Stimulated activated naive CD8-positive, alpha-beta T cell treated with anti-CD3 and anti-CD28 coated beads, Interleukin-15, amount 100 ng/mL, for 72 hours (primary cell): ENCODE measurements at regions not wholly inside any gene's neighbourhood (a gene's known extent, or its start where the extent isn't known, plus 50 kb on each side); places are given as distances from the start of the nearest gene placed in this dataset.
"Not testable (repeated sequence)": the region's sequence is repeated elsewhere in the genome, so short reads cannot be mapped to it uniquely, and the experiment has no call there.

Experiments used
- ATAC-seq: fragments of 150-1000 bp; cut with Tn5 transposase; 2 replicates; pipeline ENCODE4 v1.10.0; 2021; ENCODE audit warnings: mild to moderate bottlenecking, moderate library complexity
- DNase-seq, 2 donors: peaks; one replicate each; pipeline ENCODE4 v3.0.0; 2021 to 2022
- H3K27ac Mint-ChIP-seq, 2 donors: one replicate each; pipeline ENCODE4 v1.8.0; 2022; ENCODE audit warnings: mild to moderate bottlenecking in 2 of 2, mixed read lengths in 2 of 2, moderate library complexity in 2 of 2
- H3K27me3 Mint-ChIP-seq: one replicate; pipeline ENCODE4 v1.8.0; 2022; ENCODE audit warnings: mixed read lengths
- H3K4me1 Mint-ChIP-seq: one replicate; pipeline ENCODE4 v1.8.0; 2022; ENCODE audit warnings: mild to moderate bottlenecking, mixed read lengths
- H3K4me3 Mint-ChIP-seq, 2 donors: one replicate each; pipeline ENCODE4 v1.8.0; 2022; ENCODE audit warnings: mild to moderate bottlenecking in 2 of 2, mixed read lengths in 2 of 2, moderate library complexity in 1 of 2
- H3K9me3 Mint-ChIP-seq, 2 donors: one replicate each; pipeline ENCODE4 v1.8.0; 2022; ENCODE audit warnings: mixed read lengths in 2 of 2

DNA sequence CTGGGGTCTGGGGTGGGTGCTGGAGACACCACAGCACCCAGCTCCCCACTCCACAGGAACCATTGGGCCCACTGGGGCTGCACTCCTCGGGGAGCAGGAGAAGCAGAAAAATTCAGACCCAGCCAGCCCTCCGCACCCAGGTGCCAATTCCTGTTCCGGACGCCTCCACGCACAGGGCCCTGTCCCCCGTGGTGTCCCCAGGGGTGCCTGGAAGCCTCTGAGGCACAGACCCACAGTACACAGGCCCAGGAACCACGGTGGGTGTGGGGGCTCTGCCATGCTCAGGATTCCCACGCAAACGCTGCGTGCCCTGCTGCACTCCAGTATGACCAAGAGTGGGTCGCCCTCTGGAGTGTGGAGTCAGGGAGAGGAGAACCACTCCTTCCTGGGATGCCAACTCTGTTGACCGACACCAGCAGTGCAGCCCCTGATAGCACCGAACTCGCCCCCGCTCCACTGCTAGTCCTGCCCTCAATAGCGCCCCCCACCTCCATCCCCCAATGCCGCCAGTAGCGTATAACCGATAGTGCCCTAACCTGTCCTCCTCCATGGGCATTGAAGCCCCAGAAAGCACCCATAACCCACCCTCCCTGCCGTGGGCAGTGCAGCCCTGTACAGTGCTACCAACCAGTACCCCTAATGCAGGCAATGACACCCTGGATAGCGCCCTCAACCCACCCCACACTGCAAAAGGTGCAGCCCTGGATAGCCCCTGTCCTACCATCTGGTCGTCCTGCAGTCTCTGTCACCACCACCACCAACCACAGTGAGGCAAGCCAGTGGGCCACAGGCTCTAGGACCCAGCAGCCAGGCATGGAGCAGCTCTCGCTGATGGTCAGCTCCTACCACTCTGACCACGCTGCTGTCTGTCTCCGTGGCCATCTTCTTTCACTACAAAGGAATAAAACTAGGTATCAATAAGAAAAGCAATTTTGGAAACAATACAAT, 2877.2 kb downstream of the RPIA start:
- not testable (repeated sequence) for DNase-seq, H3K27ac Mint-ChIP-seq, H3K4me3 Mint-ChIP-seq, ATAC-seq, H3K27me3 Mint-ChIP-seq, H3K4me1 Mint-ChIP-seq, H3K9me3 Mint-ChIP-seq

GRCh38 chr2:91571239-91571923, 2879.9 kb downstream of the RPIA start:
- DNase-seq, H3K4me3 Mint-ChIP-seq, H3K4me1 Mint-ChIP-seq, H3K9me3 Mint-ChIP-seq, H3K27me3 Mint-ChIP-seq, H3K27ac Mint-ChIP-seq, ATAC-seq: not testable (repeated sequence)

- H3K9me3 Mint-ChIP-seq, H3K4me1 Mint-ChIP-seq, DNase-seq, H3K27me3 Mint-ChIP-seq, H3K4me3 Mint-ChIP-seq, ATAC-seq, H3K27ac Mint-ChIP-seq: not testable (repeated sequence)
These were observed 2881.5 kb downstream of the RPIA start for GRCh38 chr2:91573018-91573417.

- not testable (repeated sequence) for ATAC-seq, H3K9me3 Mint-ChIP-seq, H3K4me3 Mint-ChIP-seq, H3K27ac Mint-ChIP-seq, H3K27me3 Mint-ChIP-seq, DNase-seq, H3K4me1 Mint-ChIP-seq
These were observed 2882.3 kb downstream of the RPIA start for GRCh38 chr2:91573755-91574154.

DNA sequence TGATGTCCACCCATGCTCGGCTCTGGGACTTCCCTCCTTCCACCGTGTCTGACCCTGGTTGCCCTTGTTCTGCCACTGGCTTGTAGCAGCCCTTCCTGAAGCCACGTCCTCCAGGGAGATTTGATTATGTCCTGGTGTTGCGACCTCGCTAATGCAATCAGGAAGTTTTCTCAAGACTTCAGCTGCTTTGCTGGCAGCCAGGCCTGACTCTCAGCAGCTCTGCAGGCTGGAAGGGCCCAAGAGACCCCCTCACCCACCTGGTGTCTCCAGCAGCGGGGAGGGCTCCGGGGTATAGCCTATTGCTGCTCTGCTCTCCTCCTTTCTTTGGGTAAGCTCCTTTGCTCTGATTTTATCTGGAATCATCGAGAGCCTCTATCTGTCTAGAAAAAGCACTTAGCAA, 2882.8 kb downstream of the RPIA start:
- not testable (repeated sequence) for DNase-seq, H3K9me3 Mint-ChIP-seq, H3K4me3 Mint-ChIP-seq, H3K27ac Mint-ChIP-seq, H3K4me1 Mint-ChIP-seq, H3K27me3 Mint-ChIP-seq, ATAC-seq

GRCh38 chr2:91575701-91576100, 2884.2 kb downstream of the RPIA start:
- DNase-seq, ATAC-seq, H3K27ac Mint-ChIP-seq, H3K4me1 Mint-ChIP-seq, H3K4me3 Mint-ChIP-seq, H3K27me3 Mint-ChIP-seq, H3K9me3 Mint-ChIP-seq: not testable (repeated sequence)

DNA sequence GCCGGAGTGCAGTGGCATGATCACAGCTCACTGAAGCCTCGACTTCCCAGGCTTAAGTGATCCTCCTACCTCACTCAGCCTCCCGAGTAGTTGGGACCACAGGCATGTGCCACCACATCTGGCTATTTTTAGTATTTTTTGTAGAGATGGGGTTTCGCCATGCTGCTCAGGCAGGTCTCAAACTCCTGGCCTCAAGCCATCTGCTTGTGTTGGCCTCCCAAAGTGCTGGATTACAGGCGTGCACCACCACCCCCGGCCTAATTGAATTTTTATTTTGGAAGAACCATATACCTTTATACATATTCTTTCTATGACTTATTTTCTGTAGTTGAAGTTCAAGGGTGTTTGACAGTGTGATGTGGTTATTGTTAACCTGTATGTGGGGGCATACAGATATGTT, 2885.9 kb downstream of the RPIA start:
- H3K9me3 Mint-ChIP-seq, H3K27me3 Mint-ChIP-seq, H3K4me3 Mint-ChIP-seq, H3K27ac Mint-ChIP-seq, DNase-seq, H3K4me1 Mint-ChIP-seq, ATAC-seq: not testable (repeated sequence)

- H3K4me1 Mint-ChIP-seq, ATAC-seq, H3K4me3 Mint-ChIP-seq, H3K27me3 Mint-ChIP-seq, DNase-seq, H3K9me3 Mint-ChIP-seq, H3K27ac Mint-ChIP-seq: not testable (repeated sequence)
These were observed 2887.2 kb downstream of the RPIA start for GRCh38 chr2:91578678-91579077.

DNA sequence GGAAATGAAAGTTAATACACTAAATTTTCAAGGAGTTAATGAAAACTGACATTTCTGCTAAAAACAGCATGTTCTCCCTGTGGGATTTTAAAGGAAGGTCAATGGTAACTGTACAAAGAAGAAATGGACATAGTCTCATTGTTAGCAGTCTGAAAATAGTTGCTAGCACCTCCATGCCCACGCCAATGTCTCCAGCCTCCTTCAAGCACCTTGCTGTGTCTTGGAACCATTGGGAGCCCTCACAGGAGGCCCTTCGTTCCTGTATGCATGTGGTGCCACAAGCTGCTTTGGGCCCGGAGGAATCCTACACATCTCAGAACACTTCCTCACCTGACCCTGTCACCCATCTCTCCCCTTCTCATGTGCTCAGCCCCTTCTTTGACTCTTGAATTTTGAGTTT, 2888.1 kb downstream of the RPIA start:
- not testable (repeated sequence) for H3K27me3 Mint-ChIP-seq, ATAC-seq, H3K4me3 Mint-ChIP-seq, H3K4me1 Mint-ChIP-seq, DNase-seq, H3K9me3 Mint-ChIP-seq, H3K27ac Mint-ChIP-seq

GRCh38 chr2:91580043-91580442, 2888.6 kb downstream of the RPIA start:
- not testable (repeated sequence) for H3K4me3 Mint-ChIP-seq, H3K4me1 Mint-ChIP-seq, H3K27ac Mint-ChIP-seq, DNase-seq, ATAC-seq, H3K9me3 Mint-ChIP-seq, H3K27me3 Mint-ChIP-seq

DNA sequence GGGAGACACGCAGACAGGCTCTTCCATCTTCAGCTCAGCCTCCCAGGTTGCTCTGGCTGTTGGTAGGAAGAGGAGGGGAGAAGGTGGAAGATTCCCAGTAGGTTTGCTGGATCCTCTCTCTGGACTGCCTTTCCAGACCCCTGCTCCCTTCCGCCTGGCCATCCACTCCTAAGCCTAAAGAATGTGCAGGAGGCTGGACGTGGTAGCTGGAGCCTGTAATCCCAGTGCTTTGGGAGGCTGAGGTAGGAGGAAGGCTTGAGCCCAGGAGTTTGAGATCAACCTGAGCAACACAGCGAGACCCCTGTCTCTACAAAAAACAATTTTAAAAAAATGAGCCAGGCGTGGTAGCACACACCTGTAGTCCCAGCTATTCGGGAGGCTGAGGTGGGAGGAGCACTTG, 2895.6 kb downstream of the RPIA start:
- peaks cover 27% of the 10 kb centered on the region for H3K27me3 Mint-ChIP-seq
- not testable (repeated sequence) for DNase-seq, H3K4me3 Mint-ChIP-seq, H3K27ac Mint-ChIP-seq, ATAC-seq
- peaks cover 12% of the 10 kb centered on the region for H3K4me1 Mint-ChIP-seq
- peaks cover 12 to 24% of the 10 kb centered on the region in 2 donors for H3K9me3 Mint-ChIP-seq

GRCh38 chr2:91587908-91588535, 2896.5 kb downstream of the RPIA start:
- not testable (repeated sequence) for ATAC-seq, DNase-seq, H3K4me3 Mint-ChIP-seq, H3K27ac Mint-ChIP-seq
- Mint-ChIP-seq H3K9me3 (peaks cover 12 to 22% of the 10 kb centered on the region in 2 donors), H3K4me1 (peaks cover 12% of the 10 kb centered on the region), H3K27me3 (peaks cover 33% of the 10 kb centered on the region)

- H3K4me3 Mint-ChIP-seq, H3K27ac Mint-ChIP-seq, DNase-seq, ATAC-seq: not testable (repeated sequence)
- peaks cover 12% of the 10 kb centered on the region for H3K4me1 Mint-ChIP-seq
- H3K27me3 Mint-ChIP-seq = peaks cover 33% of the 10 kb centered on the region
- H3K9me3 Mint-ChIP-seq = peaks cover 12 to 16% of the 10 kb centered on the region in 2 donors
These were observed 2897.3 kb downstream of the RPIA start for GRCh38 chr2:91588782-91589223.

DNA sequence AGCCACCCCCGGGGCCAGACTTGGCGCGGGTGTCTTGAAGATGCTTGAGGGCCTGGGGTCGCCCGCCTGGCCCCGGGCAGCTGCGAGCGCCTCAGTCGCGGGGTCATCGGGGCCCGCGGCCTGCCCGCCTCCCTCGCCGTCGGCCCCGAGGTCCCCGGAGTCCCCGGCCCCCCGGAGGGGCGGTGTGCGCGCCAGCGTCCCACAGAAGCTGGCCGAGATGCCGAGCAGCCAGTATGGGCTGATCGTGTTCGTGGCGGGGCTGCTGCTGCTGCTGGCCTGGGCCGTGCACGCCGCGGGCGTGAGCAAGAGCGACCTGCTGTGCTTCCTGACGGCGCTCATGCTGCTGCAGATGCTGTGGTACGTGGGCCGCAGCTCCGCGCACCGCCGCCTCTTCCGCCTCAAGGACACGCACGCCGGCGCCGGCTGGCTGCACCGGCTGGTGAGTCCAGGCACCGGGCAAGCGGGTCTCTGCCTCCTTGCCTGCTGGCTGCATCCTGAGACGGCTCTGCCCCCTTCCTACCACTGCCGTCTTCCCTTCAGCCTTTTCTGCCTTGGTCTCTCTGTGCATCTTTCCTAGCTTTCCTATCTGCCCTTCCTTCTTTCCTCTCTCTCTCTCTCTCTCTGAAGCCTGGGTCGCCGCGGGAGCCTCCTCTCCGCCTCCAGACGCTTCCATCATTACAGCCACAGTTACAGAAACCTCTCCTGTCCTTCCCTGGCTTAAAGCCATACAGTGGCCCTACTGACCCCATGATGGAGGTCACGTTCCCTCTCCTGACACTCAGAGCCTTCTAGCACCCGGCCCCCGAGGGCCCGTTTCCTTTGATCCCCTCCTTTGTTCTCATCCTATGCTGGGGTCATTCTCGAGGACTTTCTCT, 2898.2 kb downstream of the RPIA start:
- peaks cover 33% of the 10 kb centered on the region for H3K27me3 Mint-ChIP-seq
- H3K4me3 Mint-ChIP-seq = not testable (repeated sequence)

DNA sequence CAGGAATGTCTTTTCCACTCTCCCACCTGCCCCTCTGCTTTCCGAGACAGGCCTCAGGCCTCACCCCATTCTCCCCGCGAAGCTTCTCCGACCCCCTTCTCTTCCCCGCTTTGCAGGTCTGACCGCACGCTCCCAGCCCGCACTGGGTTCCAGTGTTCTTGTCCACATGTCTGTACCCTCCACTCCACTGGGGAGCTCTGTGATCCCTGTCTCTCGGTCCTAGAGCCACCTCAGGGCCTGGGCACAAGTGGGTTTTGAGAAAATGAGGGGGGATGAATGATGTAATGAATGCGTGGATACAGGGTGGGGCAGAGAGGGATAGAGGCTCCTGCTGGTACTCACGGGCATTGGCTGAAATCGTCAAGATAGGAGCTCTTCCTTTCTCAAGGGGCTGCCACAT, 2898.9 kb downstream of the RPIA start:
- peaks cover 7 to 16% of the 10 kb centered on the region in 2 donors for H3K9me3 Mint-ChIP-seq

More for the DNA sequence above, 2898.2 kb downstream of the RPIA start:
- DNase-seq, ATAC-seq: not testable (repeated sequence)
- Mint-ChIP-seq H3K4me1 (peaks cover 12% of the 10 kb centered on the region), H3K27ac (peak overlapping the region in 1 of 2 donors; percentile 16), H3K9me3 (peaks cover 7 to 16% of the 10 kb centered on the region in 2 donors)

More for the DNA sequence above, 2898.9 kb downstream of the RPIA start:
- Mint-ChIP-seq H3K27me3 (peaks cover 33% of the 10 kb centered on the region), H3K4me1 (peaks cover 12% of the 10 kb centered on the region)
- H3K4me3 Mint-ChIP-seq, ATAC-seq, H3K27ac Mint-ChIP-seq, DNase-seq: not testable (repeated sequence)
